GM18498 (cell line): ENCODE measurements at regions not wholly inside any gene's neighbourhood (a gene's known extent, or its start where the extent isn't known, plus 50 kb on each side); places are given as distances from the start of the nearest gene placed in this dataset.
"Not testable (repeated sequence)": the region's sequence is repeated elsewhere in the genome, so short reads cannot be mapped to it uniquely, and the experiment has no call there.

Experiments used
- ATAC-seq: cut with Tn5 transposase; IDR thresholded peaks from one replicate; pipeline ENCODE4 v1.9.1; 2021; ENCODE audit warnings: mild to moderate bottlenecking, moderate library complexity; ENCODE audit not compliant: unreplicated experiment

DNA sequence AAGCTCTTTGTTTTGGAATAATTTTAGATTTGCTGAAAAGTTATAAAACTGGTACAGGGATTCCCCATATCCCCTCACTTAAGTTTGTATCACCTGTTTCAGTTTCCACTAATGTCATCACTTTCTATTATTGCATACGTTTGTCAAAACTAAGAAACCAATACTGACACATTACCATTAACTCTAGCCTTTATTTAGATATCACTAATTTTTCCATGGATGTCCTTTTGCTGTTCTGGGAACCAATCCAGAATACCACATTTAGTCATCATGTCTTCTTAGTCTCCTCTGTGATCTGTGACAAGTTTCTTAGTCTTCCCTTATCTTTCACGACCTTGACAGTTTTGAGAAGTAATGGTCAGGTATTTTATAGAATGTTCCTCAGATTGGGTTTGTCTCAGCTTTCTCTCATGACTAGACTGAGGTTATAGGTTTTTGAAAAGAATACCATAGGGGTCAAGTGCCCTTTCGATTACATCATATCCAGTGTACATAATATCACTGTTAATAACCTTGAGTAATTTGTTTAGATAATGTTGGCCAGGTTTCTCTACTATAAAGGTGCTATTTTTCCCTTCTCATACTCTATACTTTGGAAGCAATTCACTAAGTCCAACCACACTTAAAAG, 51.9 kb upstream of the NMUR2 start:
- ATAC-seq = peak; percentile 66

DNA sequence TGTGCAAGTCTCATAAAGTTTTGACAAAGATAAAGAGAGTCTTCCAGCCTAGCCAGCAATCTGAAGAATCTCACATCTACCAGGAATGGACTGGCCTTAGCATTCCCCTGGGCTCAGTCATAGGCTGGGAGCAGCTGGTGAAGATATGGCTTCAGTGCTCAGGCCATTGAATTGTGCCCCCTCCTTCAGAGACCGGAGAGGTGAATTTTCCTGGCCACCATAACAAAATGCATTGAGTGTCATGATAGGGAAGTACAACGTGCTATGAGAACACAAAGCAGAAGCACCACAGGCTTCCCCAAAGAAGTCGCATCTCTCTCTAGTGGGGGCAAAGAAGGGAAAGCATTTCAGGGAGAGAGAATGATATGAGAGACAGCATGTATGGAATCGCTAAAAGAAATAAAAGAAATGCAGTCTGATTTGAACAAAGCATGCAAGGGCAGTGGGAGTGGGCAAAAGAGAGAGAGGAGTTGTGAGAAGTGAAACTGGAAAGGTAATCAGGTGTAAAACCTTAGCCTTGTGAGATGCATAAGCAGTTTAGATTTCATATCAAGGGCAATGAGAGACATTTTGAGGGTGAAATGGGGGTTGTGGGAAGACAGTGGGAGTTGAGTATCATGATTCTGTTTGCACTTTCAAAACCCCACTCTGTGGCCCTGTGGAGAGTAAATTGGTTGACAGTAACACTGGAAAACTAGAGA, 57.1 kb upstream of the NMUR2 start:
- ATAC-seq = peak; percentile 91

DNA sequence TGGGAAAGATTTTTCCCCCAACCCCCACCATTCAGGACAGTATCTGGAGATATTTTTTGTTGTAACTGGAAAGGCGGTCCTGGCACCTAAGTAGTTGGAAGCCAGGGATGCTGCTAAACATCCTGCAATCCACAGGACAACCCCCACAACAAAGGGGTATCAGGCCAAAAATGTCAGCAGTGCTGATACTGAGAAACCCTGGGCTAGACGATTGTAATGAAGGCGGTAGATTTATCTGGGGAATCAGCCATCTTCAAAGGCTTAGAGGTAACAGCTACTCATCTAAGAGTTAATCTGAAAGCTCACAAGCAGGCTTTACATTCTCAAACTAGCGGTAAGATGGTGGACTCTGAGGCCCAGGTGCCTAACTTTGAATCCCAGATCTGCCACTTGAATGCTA, 59.0 kb upstream of the NMUR2 start:
- ATAC-seq = no peak

DNA sequence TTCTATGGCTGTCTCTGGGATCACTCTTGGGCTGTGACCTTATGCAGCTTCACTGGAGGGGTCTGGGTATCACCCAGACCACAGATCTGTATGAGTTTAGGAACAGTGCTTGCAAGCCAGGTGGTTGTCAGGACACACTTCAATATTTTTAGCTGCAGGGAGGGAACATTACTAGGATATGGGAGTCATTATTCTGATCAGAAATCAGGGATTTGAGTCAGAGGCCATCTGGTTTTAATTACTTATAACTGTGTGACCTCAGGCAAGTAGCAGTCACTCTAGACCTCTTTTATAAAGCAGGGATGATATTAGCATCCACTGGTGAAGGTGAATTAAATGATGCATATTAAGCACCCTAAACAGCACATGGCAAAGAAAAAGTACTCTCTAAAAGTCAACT, 60.1 kb upstream of the NMUR2 start:
- ATAC-seq = no peak

DNA sequence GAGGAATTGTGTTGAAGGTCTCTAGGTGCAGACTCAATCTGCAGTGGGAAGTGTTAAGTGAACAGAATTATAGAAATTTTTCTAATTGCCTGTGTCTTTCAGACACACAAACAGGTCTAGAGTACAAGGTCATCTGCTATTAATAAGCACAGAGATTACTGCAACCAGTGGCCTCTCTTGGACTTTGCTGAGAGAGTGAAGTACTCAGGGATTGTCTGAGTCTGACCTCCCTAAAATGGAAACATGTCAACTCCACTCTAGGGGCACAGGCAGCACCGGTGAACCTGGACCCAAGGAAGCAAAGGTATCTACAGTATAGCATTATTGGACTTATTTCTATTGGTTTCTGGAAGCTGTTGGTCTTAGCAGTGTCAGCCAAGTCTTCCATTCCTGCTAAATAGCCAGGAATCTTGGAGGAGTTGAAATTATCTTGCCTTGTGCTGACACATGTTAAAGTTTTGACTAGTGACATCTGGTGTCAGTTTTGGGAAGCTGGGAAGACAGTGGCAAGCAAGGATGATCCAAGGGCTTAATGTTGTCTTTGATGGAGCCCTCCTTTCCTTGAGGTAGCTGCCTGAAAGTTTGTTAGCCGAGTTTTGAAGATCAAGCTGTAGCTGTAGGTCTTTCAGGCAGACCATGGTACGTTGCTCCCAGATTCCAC, 61.1 kb upstream of the NMUR2 start:
- no peak for ATAC-seq

DNA sequence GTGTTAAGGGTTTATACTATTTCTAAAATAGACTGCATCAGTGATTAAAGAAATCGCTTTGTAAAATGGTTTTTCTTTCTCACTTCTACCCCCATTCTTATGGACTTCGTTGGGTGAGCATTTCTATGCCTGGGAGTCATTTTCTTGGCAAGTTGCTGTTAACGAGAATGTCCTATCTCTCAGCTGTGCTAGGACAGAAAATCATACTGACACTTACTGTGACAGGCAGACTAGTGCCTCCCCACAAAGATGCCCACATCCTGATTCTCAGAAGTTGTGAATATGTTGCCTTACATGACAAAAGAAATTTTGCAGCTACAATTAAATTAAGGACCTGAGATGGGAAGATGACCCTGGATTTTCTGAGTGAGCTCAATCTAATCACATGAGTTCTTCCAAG, 65.1 kb upstream of the NMUR2 start:
- ATAC-seq = no peak

DNA sequence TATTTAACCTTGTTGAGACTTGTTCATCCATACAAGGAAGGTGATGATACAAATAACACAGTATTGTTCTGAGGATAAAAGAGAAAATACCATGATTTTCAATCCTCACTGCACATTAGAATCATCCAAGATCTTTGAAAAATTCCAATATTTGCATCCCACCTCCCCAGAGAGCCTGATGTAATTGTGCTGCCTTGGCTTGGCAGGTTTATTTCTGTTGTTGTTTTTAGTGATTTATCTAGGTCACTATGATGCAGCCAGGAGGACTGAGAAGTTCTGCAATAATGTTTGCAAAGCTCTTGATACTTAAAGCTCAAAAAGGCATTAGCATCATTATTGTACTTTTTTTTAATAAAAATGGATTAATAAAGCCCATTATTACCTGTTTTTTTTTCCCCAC, 67.0 kb upstream of the NMUR2 start:
- no peak for ATAC-seq

DNA sequence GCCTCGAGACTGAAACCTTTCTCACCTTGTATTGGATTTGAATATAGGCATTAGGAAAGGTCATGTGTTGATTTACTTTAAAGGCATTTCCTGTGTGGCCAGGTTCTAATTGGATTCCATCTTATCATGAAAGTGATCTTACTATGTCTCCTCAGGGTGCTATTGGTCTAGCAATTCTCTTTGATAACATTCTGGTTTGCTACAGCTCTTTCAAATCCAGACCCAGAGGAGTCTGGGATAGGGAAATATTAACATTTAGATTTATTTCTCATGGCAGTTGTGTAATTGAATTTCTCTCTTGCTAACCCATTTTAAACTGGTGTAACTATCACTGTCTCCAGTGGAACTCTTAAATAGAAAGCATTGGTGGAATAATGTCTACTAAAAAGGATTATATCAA, 69.9 kb upstream of the NMUR2 start:
- ATAC-seq = no peak

DNA sequence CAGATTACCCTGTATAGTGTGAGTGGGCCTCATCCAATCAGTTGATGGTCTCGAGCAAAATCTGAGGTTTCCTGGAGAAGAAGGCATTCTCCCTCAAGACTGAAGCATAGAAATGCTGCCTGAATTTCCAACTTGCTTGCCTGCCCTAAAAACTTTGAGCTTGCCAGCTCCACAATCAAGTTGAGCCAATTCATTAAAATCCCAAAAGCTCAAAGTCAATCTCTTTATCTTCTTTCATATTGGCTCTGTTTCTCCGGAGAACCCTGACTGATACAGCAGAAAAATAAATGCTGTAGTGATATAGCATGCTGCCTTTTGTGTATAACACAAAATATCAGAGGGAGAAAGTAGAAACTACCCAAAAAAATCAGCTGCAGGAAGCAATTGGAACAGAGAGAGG, 72.5 kb upstream of the NMUR2 start:
- ATAC-seq = no peak

DNA sequence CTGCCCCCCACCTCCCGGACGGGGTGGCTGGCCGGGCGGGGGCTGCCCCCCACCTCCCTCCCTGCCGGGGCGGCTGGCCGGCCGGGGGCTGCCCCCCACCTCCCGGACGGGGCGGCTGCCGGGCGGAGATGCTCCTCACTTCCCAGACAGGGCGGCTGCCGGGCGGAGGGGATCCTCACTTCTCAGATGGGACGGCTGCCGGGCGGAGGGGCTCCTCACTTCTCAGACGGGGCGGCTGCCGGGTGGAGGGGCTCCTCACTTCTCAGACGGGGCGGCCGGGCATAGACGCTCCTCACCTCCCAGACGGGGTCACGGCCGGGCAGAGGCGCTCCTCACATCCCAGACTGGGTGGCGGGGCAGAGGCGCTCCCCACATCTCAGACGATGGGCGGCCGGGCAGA, 74.8 kb upstream of the NMUR2 start:
- not testable (repeated sequence) for ATAC-seq

DNA sequence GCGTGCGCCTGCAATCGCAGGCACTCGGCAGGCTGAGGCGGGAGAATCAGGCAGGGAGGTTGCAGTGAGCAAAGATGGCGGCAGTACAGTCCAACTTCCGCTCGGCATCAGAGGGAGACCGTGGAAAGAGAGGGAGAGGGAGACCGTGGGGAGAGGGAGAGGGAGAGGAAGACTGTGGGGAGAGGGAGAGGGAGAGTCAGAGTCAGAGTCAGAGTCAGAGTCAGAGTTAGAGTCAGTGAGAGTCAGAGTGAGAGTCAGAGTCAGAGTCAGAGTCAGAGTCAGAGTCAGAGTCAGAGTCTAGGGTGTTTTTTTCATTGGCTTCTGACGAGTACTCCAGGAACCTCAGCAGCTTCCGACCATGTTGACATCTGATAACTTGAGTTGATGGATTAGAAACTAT, 75.6 kb upstream of the NMUR2 start:
- peak; percentile 54 for ATAC-seq

DNA sequence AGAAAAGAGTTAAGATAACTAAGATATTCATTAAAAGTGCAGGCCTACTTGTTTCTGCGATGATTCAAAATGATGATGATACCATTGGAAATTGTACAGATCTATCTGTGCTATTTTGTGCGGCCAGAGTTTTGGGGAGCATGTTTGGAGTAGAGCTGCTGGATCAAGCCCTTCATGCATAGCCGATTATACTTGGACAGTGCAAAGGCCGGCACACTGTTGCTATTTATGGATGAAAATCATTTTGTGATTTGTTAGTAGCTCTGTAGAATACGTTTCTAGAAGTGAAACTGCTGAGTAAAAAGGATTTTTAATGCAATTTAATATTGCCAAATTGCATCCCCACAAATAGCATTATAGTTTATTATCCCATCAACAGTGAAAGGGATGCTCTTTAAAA, 82.1 kb upstream of the NMUR2 start:
- ATAC-seq = no peak

DNA sequence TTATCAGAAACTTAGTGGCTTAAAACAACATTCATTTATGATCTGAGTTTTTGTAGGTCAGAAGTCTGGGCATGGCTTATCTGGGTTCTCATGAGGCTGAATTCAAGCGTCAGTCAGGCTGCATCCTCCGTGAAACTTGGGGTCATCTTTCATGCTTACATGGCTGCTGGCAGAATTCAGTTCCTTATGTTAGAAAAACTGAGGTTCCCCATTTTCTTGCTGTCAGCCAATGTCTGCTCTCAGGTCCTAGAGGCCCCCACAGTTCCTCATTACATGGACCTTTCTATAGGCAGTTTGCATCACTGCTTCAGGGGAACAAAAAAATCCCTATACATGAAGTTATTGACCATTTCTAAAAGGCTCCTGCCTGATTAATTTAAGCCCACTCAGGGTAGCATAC, 83.8 kb upstream of the NMUR2 start:
- ATAC-seq = no peak

DNA sequence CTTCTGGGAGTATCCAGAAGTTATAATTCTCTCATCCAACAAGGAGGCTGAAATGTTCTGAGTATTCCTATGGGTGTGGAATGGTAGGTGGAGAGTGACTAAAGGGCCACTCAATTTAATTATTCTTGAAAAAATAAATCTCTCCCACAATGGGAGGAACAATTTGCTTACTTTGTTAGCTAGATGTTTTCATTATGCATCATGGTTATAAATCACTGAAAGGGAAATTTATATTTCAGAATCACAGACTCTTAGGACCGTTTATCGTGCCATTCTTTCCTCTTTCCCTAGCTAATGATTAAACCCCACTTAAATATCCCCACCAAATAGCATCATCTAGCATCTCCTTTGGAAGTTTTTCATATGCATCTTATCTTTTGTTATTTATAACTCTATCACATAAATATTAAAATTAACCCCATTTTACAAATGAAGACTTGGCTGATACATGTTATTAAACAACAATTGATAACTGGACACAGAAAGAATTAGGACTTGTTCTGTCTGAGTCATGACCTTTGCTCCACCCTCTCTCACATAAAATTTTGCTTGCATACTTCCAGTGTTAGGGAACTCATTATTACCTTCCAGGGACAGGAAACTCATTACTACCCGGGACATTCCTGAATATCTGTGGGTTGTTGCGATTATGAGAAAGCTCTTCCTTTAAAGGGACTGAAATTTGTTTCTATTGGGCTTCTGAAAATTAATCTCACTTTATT, 94.9 kb upstream of the NMUR2 start:
- no peak for ATAC-seq

DNA sequence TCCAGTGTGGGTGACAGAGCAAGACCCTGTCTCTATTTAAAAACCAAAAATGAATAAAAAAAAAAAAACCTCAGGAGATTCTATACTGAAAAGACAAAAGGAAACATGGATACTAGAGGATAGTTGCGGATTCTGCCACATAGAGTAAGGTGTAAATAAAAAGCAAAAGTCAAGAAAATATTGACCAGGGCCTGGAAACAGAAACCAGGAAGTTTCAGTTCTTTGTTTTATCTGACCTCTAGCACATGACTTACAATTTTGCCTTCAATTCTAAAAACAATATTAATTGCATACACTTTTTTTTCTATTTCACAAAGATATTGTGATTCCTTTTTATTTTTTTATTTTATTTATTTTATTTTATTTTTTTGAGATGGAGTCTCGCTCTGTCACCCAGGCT, 96.2 kb upstream of the NMUR2 start:
- ATAC-seq = peak; percentile 61

DNA sequence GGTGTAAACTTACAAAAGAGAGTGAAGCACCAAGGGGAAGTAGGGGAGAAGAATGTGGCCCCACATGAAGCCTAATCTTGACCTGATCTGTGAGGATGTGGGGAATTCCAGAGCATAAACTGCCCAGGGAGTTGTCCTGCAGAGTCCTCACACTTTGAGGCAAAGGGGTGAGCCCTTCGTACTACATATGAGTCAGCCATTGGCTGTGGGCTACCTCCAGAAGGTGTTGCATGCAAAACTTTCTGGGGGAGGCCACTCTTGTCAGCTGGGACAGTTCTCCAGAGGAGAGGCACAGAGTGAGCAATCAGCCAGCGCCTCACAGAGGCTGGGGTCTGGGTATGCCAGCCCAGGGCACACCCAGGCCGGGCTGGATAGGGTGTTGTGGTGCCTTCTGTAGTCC, 98.1 kb upstream of the NMUR2 start:
- ATAC-seq = no peak

DNA sequence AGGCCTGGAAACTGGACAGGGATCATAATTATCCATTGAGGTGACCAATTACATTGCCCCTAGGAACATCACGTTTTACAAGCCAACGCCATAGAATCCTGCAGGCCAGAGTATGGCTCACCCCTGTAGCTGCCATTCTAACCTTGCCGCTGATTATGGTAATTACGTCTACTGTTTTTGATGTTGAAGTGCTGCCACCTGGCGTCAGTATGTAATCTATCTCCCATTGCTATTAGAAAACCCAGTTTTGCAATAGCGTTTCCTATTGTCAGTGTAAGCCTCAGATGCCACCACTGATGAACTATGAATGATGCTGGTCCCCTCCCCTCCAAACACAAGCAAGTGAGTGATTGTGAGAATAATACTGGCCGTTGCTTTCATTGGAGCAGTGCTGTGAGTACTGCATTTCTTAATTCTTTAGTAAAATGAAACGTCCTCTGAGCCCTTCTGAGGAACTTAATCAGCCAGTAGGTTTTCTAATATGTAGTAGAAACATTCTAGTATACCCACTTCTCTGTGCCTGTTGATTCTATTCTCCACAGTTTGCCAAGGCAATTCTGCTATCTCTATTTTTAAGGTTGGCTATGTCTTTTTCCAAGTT, 100.5 kb upstream of the NMUR2 start:
- peak; percentile 88 for ATAC-seq

DNA sequence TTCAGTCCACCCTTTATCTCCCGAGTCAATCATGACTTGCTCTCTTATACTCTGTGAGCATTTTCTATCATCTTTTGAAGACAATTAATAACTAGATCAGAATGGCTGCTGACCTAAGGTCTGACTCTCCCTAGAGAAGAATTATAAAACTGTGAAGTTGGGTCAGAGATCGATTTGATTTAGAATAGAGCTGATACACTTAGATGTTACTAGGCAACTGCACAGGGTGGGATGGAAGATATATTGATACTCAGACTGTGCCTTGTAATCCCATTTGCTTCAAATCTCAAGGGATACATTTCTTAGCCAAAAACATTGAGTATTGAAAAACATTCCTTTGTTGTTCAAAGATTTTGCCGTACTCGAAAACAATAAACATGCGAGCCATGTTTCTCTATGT, 106.0 kb upstream of the NMUR2 start:
- ATAC-seq = no peak

DNA sequence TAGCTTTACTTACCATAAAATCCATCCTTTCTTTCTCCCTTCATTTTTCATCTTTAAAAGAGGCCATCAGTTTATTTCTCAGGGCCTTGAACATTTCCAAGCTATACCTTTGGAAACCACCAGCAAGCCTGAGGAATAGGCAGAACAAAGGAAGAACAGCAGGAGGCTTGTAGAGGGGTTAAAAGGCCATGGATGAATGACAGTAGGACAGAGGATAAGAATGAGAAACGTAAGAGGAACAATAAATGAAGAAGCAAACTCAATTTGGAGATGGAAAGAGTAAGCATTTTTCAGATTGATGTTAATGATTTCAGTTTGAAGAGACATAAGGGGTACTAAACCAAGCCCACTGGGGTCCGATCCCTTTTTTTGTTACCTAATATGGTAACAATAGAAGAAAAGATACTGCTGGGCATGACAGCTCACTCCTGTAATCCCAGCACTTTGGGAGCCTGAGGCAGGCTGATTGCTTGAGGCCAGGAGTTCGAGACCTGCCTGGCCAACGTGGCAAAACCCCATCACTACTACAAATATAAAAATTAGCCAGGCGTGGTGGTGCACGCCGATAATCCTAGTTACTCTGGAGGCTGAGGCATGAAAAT, 106.6 kb upstream of the NMUR2 start:
- ATAC-seq = no peak

DNA sequence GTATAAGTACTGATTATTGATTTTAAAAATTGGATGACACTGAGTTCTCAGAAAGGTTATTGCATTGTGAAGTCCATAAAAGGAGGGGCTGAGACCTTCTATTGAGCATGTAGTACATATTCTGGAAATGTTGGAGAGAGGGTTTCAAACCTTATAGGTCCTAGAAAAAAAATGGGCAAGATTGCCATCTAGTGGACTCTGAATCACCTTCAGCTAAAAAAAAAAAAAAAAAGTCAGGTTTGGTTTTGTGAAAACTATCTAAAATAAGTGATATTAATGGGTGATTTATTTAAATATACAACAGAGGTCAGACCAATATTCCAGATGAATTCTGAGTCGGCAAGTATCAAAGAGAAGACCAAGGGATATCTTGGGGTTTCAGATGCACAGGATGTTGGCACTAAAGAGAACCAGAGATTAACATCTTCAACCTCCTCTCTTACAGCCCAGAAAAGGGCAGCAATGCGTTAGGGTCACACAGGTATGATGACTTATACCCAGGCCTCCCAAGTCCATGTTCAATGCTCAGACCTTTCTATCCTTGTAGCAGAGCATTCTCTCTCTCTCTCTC, 109.8 kb upstream of the NMUR2 start:
- no peak for ATAC-seq

DNA sequence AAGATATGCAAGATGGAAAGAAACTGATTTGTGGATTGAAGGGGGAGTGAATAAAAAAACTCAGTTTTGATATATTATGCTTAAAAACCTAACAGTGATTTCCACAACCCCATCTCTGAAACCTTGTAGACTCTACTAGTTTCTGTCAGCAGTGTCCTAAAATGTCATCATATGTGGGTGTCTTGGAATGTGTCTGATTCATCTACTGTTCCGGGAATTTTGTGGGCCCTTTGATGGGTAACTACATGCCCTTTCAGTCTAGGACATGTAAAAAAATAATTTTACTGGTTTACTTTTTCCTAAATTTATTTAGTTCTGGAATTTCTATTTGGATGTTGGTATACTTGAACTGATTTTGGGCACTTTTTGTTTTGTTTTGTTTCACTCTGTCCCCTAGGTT, 118.9 kb upstream of the NMUR2 start:
- no peak for ATAC-seq
